HG02973 (cell line): ENCODE measurements at regions not wholly inside any gene's neighbourhood (a gene's known extent, or its start where the extent isn't known, plus 50 kb on each side); places are given as distances from the start of the nearest gene placed in this dataset.
A peak's percentile ranks its signal among the peaks of the same experiment; 100 is the strongest.
"Not testable (repeated sequence)": the region's sequence is repeated elsewhere in the genome, so short reads cannot be mapped to it uniquely, and the experiment has no call there.

Experiments
- ATAC-seq: cut with Tn5 transposase; IDR thresholded peaks from one replicate; pipeline ENCODE4 v1.9.1; 2021; ENCODE audit warnings: moderate library complexity; ENCODE audit not compliant: unreplicated experiment

DNA sequence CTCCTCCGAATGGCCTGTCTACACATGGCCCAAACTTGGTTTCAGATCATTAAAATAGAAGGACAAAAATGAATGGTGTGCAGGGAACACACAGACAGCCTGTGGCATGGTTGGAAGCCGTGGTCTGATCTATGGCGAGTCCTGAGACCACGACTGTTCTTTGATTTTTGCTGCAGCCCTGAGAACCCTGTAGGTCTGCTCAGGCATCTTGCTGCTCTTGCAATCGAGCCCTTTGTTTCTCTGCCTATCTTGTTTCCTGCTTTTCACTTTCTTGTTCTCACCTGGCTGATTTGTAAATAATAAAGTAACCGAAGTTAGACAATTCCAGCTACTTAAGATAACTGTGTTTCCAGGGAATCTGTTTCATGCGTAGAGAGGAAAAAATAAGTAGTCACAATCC lies 54.1 kb upstream of the NBPF9 start:
- not testable (repeated sequence) for ATAC-seq

DNA sequence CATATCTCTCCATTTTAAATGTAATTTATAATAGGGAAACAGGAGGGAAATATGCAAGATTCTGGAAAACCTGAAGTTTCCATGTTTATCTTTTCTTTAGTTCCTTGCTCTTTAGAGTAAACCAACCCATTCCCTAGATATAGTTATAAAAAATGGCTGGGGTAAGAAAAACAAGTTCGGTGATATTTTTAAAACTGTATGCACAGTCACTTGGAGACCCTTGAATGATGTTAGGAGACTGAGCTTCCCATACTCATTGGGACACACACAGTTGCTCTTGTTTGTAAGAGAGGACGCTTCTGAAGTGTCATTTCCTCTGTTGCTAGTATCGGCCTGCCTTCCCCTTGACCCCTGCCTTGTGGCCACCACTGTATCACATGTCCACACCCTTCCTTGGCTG lies 55.0 kb upstream of the NBPF9 start:
- ATAC-seq = not testable (repeated sequence)

DNA sequence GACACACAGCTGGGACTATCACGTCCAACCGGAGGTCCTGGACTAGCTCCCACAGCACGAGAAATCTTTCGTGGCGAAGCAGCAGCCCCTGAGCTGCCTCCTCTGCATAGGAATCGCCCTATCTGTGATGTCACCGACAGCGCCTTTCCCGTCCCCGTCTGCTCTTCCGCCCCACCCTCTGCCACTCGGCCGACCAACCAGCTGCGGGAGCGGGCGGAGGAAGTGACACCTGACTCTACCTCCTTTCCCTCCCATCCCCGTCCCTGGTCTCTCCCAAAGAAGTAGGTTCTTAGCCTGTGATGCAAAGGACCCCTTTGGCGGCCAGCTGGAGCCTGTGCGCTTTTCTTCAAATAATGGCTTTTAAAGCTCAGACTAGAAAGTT lies 59.7 kb upstream of the NBPF9 start:
- not testable (repeated sequence) for ATAC-seq

DNA sequence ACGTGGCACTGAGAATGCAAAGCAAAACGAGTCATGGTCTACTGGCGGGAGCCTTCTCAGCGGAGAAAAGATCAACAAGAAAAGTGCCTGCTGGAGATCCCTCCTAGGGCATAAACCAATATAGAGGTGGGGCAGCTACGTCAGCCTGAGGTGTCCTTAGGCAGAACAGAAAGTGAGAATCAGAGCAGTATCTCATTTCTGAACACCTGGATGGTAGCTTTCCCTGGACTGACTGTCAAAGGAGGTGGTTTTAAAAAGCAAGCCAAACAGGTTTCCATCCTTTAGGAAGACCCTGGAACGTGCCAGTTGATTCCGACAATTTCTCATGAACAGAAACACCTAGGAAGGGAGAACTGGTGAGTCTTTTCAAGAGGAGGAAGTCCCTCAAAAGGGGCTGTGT lies 71.4 kb upstream of the NBPF9 start:
- ATAC-seq = not testable (repeated sequence)

DNA sequence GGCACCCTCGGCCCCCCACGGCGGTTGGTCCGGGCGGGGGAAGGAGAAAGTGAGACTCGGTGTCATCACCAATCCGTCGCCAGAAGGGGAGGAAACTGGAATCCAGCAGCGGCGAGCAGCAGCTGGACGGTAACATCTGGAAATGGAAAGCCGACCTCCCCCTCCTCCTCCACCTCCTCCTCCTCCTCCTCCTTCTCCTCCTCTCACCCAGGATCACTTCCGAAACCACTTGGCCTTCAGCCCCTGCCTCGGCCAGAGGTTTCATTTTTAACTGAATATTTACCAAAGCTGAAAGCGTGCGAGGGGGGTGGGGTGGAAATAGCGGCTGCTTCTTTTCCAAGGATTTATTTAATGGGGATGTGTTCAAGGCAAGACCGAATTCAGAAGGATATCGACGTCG lies 72.5 kb upstream of the NBPF9 start:
- not testable (repeated sequence) for ATAC-seq

DNA sequence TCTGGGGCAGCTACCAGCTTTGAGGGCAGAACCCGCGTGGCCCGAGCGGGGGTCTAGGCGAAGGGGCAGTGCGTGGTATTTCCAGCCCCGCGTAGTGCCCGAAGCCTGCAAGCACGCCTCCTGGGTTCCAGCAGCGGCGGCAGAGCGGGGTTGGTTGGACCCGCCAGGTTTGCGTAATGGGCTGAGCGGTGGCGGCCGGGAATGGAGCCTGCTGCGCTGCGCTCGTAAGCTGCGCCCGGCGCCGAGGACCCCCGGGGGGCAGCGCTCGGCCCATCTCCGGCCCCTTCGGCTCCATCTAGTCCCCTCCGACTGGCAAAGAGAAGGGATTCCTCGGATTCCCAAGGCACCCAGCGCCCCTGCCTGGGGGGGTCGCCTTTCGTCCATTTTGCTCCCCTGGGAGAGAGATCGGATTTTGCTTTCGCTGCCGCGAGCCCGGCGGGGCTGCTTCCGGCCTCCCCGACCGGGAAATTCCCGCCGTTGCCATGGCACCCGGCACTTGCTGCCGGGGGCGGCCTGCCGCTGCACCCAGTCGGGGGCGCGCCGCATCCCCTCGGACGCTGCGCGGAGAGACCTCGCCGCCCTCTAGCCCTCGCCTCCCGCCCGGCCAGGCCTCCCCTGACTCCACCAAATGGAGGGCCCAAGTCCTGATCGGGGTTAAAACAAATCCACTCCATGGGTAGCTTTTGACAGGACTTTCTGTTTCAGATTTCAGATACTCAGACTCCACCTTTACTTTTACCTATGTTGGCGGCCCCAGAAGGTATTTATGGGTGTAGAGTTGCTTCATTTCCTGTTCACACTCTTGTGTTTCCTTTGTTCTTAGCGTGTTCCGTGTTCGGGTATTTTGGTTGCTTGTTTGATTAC lies 73.3 kb upstream of the NBPF9 start:
- ATAC-seq = not testable (repeated sequence)

DNA sequence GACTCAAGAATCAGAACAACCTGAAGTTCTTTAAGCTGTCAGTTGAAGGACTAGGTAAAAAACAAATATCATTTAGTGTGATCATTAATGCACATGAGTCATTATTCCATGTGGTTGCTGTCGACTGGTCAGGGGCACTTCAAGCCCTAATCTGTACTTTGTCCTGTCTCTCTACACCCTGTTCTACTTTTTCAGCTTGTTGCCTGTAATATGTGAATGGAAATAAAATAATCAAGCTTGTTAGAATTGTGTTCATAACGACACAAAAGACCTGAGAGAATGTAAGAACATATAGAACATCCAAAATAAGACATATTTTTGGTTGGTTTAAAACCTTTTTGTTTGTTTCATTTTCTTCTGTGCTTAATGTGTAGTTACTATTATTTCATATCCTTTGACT lies 87.4 kb upstream of the NBPF9 start:
- not testable (repeated sequence) for ATAC-seq

DNA sequence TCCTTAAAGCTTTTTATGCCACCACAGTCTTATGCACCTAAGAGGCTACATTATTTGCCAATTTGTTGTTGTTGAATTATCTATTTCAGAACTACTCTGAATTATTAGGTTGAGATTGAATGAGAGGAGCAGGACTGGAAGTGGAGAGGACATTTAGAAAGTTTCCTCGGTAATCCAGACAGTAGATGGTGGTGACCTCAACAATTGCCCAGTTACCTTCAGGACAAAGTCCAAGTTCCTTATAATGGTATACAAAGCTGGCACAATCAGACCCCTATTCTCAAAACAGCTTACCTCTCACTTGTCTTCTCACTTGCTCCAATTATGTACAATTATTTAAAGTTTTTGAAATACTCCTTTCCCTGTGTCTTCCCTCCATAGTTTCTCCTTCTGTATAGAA lies 93.3 kb upstream of the NBPF9 start:
- ATAC-seq = not testable (repeated sequence)

DNA sequence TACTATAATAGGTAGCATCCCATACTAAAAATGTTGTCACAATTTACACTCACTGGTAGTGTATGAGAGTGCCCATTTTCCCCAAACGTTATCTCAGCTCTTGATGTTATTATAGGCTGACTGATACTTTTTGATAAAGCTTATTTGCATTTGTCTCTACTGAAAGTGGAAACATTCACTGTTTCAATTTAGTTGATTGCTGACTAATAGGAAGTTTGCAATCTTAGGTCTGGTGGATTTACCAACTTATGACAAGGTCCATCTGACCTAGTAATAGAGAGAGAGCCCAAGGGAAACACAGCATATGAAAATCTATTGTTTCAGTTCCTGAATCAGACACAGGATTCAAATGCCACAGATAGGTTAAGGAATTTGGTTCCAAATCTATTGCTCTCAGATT lies 97.2 kb upstream of the NBPF9 start:
- ATAC-seq = peak; percentile 69

DNA sequence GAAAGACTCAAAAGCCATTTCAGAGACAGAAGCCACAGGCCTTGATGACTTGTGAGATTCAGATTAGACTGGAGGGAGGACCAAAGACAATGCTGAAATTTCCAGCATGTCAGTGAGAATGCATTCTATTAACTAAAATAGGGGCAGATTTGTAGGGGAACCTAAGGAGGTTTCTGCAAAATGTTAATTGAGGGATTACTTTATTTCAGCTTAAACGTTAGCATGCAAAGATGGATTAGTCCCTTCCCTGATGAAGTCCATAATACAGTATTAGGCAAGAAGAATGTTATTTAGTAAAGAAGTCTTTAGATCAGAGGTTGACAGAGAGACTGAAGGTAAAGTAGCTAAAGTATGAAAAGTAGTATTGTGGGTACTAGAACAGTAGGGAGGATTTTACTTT lies 98.9 kb upstream of the NBPF9 start:
- ATAC-seq = not testable (repeated sequence)

DNA sequence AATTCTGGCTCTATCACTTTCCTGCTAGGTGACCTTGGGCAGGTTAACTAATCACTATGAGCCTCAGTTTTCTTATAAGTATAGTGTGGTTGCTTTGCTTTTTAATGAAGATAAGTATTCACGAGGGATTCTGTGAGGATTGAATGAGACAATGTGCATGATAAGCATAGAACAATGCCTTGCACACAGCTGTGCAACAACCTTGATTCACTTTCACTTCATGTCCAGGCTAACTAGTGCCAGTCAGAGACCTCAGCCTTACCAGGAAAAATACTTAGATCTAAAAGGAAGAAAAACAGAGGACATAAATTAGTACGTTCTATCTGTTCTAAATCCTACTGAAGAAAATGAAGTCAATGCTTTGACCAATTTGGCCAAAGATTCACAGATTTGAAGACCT lies 101.0 kb upstream of the NBPF9 start:
- not testable (repeated sequence) for ATAC-seq

DNA sequence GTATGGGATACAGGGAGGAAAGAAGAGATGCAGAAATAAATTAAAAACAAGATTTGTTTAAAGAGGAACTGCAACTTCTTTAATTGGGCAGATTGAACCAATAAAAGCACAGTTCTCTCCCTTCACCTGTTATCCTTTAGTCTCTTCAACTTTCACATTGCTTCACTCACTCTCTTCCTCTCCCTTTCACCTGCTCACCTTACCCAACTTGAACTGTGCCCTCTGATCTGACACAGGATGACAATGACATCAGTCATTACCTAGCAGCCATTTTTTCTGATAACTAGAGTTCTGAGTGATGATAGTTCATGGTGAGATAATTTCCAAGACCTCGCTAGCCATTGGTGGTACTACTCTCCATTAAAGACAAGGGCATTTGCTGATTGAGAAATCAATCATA lies 105.5 kb upstream of the NBPF9 start:
- not testable (repeated sequence) for ATAC-seq

DNA sequence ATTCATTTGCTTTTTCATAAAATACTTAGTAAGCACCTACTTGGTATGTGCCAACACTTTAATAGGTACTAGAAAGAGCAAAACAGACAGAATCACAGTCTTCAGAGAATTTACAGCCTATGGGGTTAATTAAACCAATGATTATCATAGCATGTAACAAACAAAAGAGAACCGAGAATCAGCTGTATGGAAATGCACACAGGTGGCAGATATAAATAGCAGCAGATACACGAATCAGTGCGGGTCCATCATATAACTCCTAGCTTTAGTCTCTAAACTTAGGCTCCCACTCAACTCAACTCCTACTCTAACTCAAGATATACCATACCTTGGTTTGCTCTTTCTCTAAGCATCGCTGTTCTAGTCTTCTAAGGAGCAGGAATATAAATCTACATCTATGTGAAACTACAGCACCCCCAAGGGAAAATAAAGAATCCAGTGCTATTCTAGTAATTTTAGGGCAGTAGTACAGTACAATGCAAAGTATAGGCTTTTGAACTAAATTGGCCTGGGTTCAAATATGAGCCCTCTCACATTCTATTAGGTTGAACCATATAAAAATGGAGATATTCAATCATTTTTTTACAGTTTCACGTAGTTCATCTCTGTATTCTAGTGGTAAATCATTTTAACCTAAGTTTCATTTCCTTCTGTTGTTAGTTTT lies 108.5 kb upstream of the NBPF9 start:
- not testable (repeated sequence) for ATAC-seq

DNA sequence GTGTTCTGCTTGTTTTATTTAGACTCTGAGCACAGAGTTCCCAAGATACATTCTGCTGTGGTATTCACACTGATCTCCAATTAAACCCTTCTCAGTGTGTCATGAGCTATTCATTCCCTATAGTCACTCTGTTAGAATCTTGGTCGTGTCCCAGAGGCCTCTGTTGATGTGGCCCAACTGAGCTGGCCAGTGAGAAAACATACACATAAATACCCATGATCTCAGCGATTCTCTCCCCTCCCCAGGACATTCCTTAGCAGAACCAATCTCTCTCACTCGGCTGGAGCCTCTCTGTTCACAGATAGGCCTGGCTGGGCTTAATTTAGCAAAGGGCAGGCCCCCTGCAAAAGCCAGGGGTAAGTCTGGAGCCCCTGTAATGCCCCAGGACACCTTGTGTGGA lies 109.6 kb upstream of the NBPF9 start:
- not testable (repeated sequence) for ATAC-seq

DNA sequence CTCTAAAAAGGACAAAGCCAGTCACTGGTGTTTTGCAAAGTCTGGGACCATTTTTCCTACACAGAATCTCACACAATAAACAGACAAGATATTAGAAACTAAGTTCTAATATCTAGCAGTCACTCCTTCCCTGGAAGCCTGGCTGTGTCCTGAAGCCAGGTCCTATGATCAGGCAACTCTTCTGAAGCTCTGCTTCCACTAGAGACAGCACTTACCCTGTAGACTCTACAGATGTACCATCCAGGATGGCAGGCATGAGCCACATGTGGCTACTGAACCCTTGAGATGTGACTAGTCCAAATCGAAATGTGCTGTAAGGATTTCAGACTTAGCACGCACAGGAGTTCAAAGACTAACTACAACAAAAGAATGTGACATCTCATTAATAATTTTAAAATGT lies 110.3 kb upstream of the NBPF9 start:
- not testable (repeated sequence) for ATAC-seq

DNA sequence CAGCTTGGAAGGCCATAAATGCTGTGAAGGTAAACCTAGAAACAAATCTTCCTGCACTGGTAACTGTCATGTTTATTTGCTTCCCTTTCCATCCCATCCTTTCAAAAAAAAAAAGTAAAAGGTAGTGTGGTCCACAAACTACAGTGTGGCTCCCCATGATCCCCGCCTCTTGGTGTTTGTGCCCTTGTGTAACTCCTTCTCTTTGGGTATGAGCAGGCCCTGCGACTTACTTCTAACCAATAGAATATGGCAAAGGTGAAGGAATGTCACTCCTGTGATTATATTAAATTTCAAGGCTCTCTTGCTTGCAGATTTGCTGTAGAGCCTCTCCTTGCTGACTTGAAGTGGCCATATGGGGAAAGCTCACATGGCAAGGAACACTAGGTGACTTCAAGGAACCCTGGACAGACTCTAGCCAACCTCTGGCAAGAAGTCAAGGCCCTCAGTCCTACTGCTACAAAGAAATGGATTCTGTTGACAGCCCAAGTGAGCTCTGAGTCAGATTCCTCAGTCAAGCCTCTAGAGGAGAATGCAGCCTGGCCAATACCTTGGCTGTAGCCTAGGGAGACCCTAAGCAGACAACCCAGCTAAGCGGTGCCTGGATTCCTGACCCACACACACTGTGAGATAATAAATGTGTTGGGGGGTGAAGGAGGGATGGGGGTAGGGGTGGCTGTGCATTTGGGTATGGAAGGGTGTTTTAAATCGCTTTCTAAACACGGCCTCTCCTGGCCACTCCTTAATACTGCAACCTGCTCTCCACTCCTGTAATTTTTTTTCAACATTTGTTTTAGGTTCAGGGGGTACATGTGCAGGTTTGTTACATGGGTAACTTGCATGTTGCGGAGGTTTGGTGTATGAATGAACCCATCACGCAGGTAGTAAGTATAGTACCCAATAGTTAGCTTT lies 115.0 kb upstream of the NBPF9 start:
- not testable (repeated sequence) for ATAC-seq

DNA sequence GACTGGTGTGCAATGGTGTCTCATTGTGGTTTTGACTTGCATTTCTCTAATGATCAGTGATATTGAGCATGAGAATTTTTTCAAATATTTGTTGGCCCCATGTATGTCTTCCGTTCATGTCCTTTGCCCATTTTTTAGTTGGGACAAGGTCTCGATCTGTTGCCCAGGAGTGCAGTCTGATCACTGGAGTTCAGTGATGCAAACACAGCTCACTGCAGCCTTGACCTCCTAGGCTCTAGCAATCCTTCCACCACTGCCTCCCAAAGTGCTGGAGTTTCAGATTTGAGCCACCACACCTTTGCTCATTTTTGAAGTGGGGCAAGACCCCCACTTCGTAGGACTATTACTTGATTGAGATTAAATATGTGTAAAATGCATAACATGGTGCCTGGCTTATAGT lies 116.2 kb upstream of the NBPF9 start:
- ATAC-seq = not testable (repeated sequence)

DNA sequence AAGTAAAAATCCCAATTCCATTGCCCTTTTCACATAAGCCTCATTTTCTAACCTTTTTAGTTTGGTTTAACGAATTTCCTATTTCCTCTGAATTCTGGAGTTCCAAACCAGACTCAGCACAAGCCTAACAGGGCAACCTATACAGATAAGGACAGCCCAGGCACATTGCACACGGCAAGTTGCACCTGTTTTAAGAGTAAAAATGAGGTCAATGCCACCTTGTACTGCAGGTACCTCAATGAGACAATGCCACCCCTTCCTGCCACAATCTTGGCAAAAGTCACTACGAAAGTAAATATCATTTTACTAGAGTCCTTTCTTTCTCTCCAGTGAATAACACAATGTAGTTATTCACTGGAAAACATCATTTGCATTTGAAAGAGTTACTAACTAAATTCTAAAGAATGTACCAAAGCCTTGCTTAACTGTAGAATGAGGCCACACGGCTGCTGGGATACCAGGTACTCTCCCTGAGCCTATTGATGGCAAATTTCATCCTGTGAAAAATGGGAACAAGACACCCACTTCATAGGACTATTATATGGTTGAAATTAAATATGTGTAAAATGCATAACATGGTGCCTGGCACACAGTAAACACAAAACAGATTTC lies 117.2 kb upstream of the NBPF9 start:
- ATAC-seq = not testable (repeated sequence)

DNA sequence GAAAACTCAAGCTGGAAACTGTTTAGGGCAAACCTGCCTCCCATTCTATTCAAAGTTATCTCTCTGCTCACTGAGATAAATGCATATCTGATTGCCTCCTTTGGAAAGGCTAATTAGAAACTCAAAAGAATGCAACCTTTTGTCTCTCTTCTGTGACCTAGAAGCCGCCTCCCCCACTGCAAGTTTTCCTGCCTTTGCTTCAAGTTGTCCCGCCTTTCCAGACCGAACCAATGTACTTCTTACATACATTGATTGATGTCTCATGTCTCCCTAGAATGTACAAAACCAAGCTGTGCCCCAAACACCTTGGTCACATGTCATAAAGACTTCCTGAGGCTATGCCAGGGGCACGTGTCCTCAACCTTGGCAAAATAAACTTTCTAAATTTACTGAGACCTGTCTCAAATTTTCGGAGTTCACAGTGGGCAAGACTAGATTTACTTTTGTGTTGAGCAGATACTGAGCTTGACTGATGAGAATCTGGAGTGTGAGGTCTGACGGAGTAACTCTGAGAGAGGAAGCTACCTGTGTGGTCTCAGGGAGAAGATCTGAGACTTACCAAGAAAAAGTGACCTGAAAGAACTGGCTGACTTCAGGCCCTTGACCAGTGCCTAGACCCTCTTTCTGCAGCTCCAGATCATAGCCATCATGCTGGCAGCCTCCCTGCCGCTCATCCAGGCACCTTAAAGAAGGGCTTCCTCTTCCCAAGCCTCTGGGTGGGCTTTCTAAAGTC lies 124.7 kb upstream of the NBPF9 start:
- not testable (repeated sequence) for ATAC-seq
